A673 (cell line): ENCODE measurements at regions not wholly inside any gene's neighbourhood (a gene's known extent, or its start where the extent isn't known, plus 50 kb on each side); places are given as distances from the start of the nearest gene placed in this dataset.

Source experiments
- CTCF ChIP-seq: fragments of 300-800, 200-600 bp; sonication (generic); conservative IDR thresholded peaks from 2 replicates; pipeline ENCODE4 v1.5.1; 2017; ENCODE audit warnings: low read depth, mild to moderate bottlenecking, antibody characterized with exemption, low read length, moderate library complexity, mixed read lengths
- EZH2 ChIP-seq: fragments of 200-600 bp; sonication (generic); IDR thresholded peaks from 2 replicates; pipeline ENCODE4 v1.6.1; 2017; ENCODE audit warnings: borderline replicate concordance, low read depth, mild to moderate bottlenecking, mixed read lengths, antibody characterized with exemption, low read length; ENCODE audit not compliant: poor library complexity, severe bottlenecking

- no peak for TF ChIP-seq CTCF
- no peak for TF ChIP-seq EZH2
Measured at GRCh38 chr11:109934151-109934550, 159.0 kb upstream of the ZC3H12C start.
